Neural progenitor cell (in vitro differentiated cells): ENCODE measurements at regions not wholly inside any gene's neighbourhood (a gene's known extent, or its start where the extent isn't known, plus 50 kb on each side); places are given as distances from the start of the nearest gene placed in this dataset.

Experiments
- DNase-seq: peaks from one replicate; pipeline ENCODE4 v3.0.0-alpha.2; 2016; ENCODE audit warnings: low spot score
- H2AFZ ChIP-seq: fragments of 200-600 bp; sonication (generic); replicated peaks from 2 replicates; pipeline ENCODE4 v1.6.1; 2016; ENCODE audit warnings: antibody characterized with exemption
- H3F3A ChIP-seq: fragments of 200-600 bp; sonication (generic); 2 replicates; pipeline ENCODE4 v1.6.1; 2016; ENCODE audit warnings: antibody characterized with exemption, low read depth
- H3K27ac ChIP-seq: fragments of 200-600 bp; sonication (generic); 2 replicates; pipeline ENCODE4 v1.5.1; 2016; ENCODE audit warnings: mild to moderate bottlenecking
- H3K27me3 ChIP-seq: fragments of 200-600 bp; sonication (generic); 2 replicates; pipeline ENCODE4 v1.6.1; 2016; ENCODE audit warnings: mild to moderate bottlenecking, moderate library complexity
- H3K36me3 ChIP-seq: fragments of 200-600 bp; sonication (generic); 2 replicates; pipeline ENCODE4 v1.5.1; 2016
- H3K4me1 ChIP-seq: fragments of 200-600 bp; sonication (generic); 2 replicates; pipeline ENCODE4 v1.6.1; 2016; ENCODE audit warnings: mixed run types
- H3K4me2 ChIP-seq: fragments of 200-600 bp; sonication (generic); 2 replicates; pipeline ENCODE4 v1.6.1; 2016
- H3K4me3 ChIP-seq: fragments of 200-600 bp; sonication (generic); 2 replicates; pipeline ENCODE4 v1.5.1; 2016
- H3K79me2 ChIP-seq: fragments of 200-600 bp; sonication (generic); 2 replicates; pipeline ENCODE4 v1.6.1; 2016; ENCODE audit warnings: low read depth
- H3K9ac ChIP-seq: fragments of 200-600 bp; sonication (generic); 2 replicates; pipeline ENCODE4 v1.6.1; 2016
- H3K9me3 ChIP-seq: fragments of 200-600 bp; sonication (generic); 2 replicates; pipeline ENCODE4 v1.5.1; 2016; ENCODE audit warnings: low read depth
- H4K20me1 ChIP-seq: fragments of 200-600 bp; sonication (generic); 2 replicates; pipeline ENCODE4 v1.6.1; 2016; ENCODE audit warnings: low read depth
- H3K27ac Mint-ChIP-seq: 3 replicates; pipeline ENCODE4 v1.8.0; 2021; ENCODE audit warnings: mixed read lengths
- H3K27me3 Mint-ChIP-seq: 2 replicates; pipeline ENCODE4 v1.8.0; 2022; ENCODE audit warnings: low read depth, mild to moderate bottlenecking, inconsistent platforms, moderate library complexity, mixed read lengths; ENCODE audit not compliant: insufficient read depth
- H3K36me3 Mint-ChIP-seq: 3 replicates; pipeline ENCODE4 v1.8.0; 2021; ENCODE audit warnings: mixed read lengths
- H3K4me1 Mint-ChIP-seq: 3 replicates; pipeline ENCODE4 v1.8.0; 2021; ENCODE audit warnings: mixed read lengths
- H3K4me3 Mint-ChIP-seq: 3 replicates; pipeline ENCODE4 v1.8.0; 2021; ENCODE audit warnings: mild to moderate bottlenecking, moderate library complexity, mixed read lengths
- H3K9me3 Mint-ChIP-seq: 3 replicates; pipeline ENCODE4 v1.8.0; 2020; ENCODE audit warnings: mixed read lengths
- CTCF ChIP-seq: fragments of 200-600 bp; sonication (generic); IDR thresholded peaks from 2 replicates; pipeline ENCODE4 v1.5.1; 2017; ENCODE audit warnings: antibody characterized with exemption, mild to moderate bottlenecking
- EZH2 ChIP-seq: fragments of 200-600 bp; sonication (generic); IDR thresholded peaks from 2 replicates; pipeline ENCODE4 v1.6.1; 2017; ENCODE audit warnings: antibody characterized with exemption, mild to moderate bottlenecking, moderate library complexity
- EZH2phosphoT487 ChIP-seq: fragments of 200-600 bp; sonication (generic); IDR thresholded peaks from 2 replicates; pipeline ENCODE4 v1.6.1; 2017; ENCODE audit warnings: antibody characterized with exemption

DNA sequence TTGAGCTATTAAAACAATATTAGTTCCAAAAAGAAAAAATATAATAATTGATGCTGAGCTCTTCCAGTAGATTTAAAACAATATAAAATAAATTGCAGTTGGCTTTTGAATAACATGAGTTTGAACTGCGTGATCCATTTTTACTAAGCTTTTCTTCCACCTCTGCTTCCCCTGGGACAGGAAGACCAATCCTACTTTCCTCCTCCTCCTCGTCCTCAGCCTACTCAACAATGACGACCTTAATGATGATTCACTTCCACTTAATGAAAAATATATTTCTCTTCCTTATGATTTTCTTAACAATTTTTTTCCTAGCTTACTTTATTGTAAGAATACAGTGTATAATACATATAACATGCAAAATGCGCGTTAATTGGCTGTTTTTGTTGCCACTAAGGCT, 78.9 kb upstream of the THRB start:
- Histone ChIP-seq H3K9me3 (no peaks in the 10 kb centered on the region), H3K79me2 (no peaks in the 10 kb centered on the region), H3F3A (no peaks in the 10 kb centered on the region), H3K27me3 (no peaks in the 10 kb centered on the region), H3K4me3 (no peak overlapping the region), H4K20me1 (no peaks in the 10 kb centered on the region), H3K36me3 (no peaks in the 10 kb centered on the region), H3K4me2 (no peak overlapping the region), H2AFZ (no peak overlapping the region), H3K4me1 (peaks cover 1% of the 10 kb centered on the region), H3K27ac (no peak overlapping the region), H3K9ac (no peak overlapping the region)
- peaks cover 2% of the 10 kb centered on the region for H3K27me3 Mint-ChIP-seq
- DNase-seq = no peak
- H3K4me3 Mint-ChIP-seq = no peak overlapping the region
- TF ChIP-seq EZH2 = no peak
- no peak for TF ChIP-seq CTCF
- TF ChIP-seq EZH2phosphoT487 = no peak
- H3K4me1 Mint-ChIP-seq = no peaks in the 10 kb centered on the region
- no peaks in the 10 kb centered on the region for H3K36me3 Mint-ChIP-seq
- no peak overlapping the region for H3K27ac Mint-ChIP-seq
- H3K9me3 Mint-ChIP-seq = peaks cover 14% of the 10 kb centered on the region

GRCh38 chr3:24578324-24578723, 83.7 kb upstream of the THRB start:
- H3K9ac ChIP-seq = no peak overlapping the region
- Mint-ChIP-seq H3K27me3 (peaks cover 2% of the 10 kb centered on the region), H3K9me3 (no peaks in the 10 kb centered on the region), H3K27ac (no peak overlapping the region), H3K4me1 (peaks cover 3% of the 10 kb centered on the region), H3K4me3 (no peak overlapping the region), H3K36me3 (no peaks in the 10 kb centered on the region)
- H3F3A ChIP-seq = no peaks in the 10 kb centered on the region
- no peaks in the 10 kb centered on the region for H3K36me3 ChIP-seq
- TF ChIP-seq EZH2 = no peak
- TF ChIP-seq EZH2phosphoT487 = no peak
- TF ChIP-seq CTCF = no peak
- H2AFZ ChIP-seq = no peak overlapping the region
- no peak overlapping the region for H3K27ac ChIP-seq
- H3K27me3 ChIP-seq = no peaks in the 10 kb centered on the region
- no peak for DNase-seq
- no peak overlapping the region for H3K4me3 ChIP-seq
- no peaks in the 10 kb centered on the region for H3K9me3 ChIP-seq
- no peaks in the 10 kb centered on the region for H3K79me2 ChIP-seq
- no peak overlapping the region for H3K4me2 ChIP-seq
- H4K20me1 ChIP-seq = no peaks in the 10 kb centered on the region
- peaks cover 11% of the 10 kb centered on the region for H3K4me1 ChIP-seq

- Histone ChIP-seq H3K79me2 (no peaks in the 10 kb centered on the region), H2AFZ (peak overlapping the region; percentile 96), H3K4me2 (peak overlapping the region; percentile 14), H3K9me3 (no peaks in the 10 kb centered on the region), H3K9ac (no peak overlapping the region), H3F3A (no peaks in the 10 kb centered on the region), H4K20me1 (no peaks in the 10 kb centered on the region), H3K27ac (no peak overlapping the region), H3K4me1 (peaks cover 11% of the 10 kb centered on the region), H3K27me3 (no peaks in the 10 kb centered on the region), H3K36me3 (no peaks in the 10 kb centered on the region), H3K4me3 (no peak overlapping the region)
- TF ChIP-seq EZH2 = no peak
- no peak for TF ChIP-seq CTCF
- TF ChIP-seq EZH2phosphoT487 = no peak
- peak overlapping the region; percentile 22 for H3K27ac Mint-ChIP-seq
- DNase-seq = peak; percentile 28
- H3K4me3 Mint-ChIP-seq = no peak overlapping the region
- H3K36me3 Mint-ChIP-seq = no peaks in the 10 kb centered on the region
- H3K27me3 Mint-ChIP-seq = peaks cover 2% of the 10 kb centered on the region
- peaks cover 3% of the 10 kb centered on the region for H3K4me1 Mint-ChIP-seq
- H3K9me3 Mint-ChIP-seq = no peaks in the 10 kb centered on the region
These were observed 84.3 kb upstream of the THRB start for GRCh38 chr3:24578951-24579421.
